ENCODE measurements at regions not wholly inside any gene's neighbourhood (a gene's known extent, or its start where the extent isn't known, plus 50 kb on each side); places are given as distances from the start of the nearest gene placed in this dataset.

- Histone ChIP-seq H3K27me3 (ENCODE audit: control insufficient read depth, insufficient read depth, low read length) (no peaks in the 10 kb centered on the region), H3K36me3 (ENCODE audit: control insufficient read depth, insufficient read depth, low read length) (no peaks in the 10 kb centered on the region), H3K4me3 (ENCODE audit: low read depth in 2 of 2, low read length in 2 of 2) (no peak overlapping the region), H3K4me1 (ENCODE audit: control insufficient read depth, insufficient read depth, low read length) (no peaks in the 10 kb centered on the region), H3K27ac (ENCODE audit: low read length) (no peak overlapping the region), H3K9me3 (ENCODE audit: control insufficient read depth, insufficient read depth, low read depth, low read length) (no peaks in the 10 kb centered on the region)
- in situ Hi-C loops (cut with HindIII; ENCODE audit: low pct_unique_long_range_greater_than_20kb, low sequenced_read_pairs), result no loop called here
- TF ChIP-seq POLR2AphosphoS5 (IDR thresholded peaks at IDR 0.05; ENCODE audit: low read depth, low read length) (no peak), SIN3A (IDR thresholded peaks at IDR 0.05; ENCODE audit: borderline replicate concordance, insufficient read depth, low read depth, low read length) (no peak), TCF7L2 (IDR thresholded peaks at IDR 0.05; ENCODE audit: low read depth, low read length) (no peak), REST (IDR thresholded peaks at IDR 0.05; ENCODE audit: insufficient read depth in 1 of 2, low read depth in 2 of 2, low read length in 1 of 2) (no peak), CTCF (IDR thresholded peaks at IDR 0.05) (no peak)
- ChIA-PET CTCF (no interaction called here), POLR2A (no interaction called here)
- ATAC-seq, result no peak
- intact Hi-C loops (cut with micrococcal nuclease; ENCODE audit: unreplicated experiment), result no loop called here
- no peak for DNase-seq (ENCODE audit: low read depth, low spot score)
- no TSS peak for BruUV-seq (replicated peaks)
Observed at GRCh38 chr21:19461481-19462205, 1058.1 kb upstream of the TMPRSS15 start.

- ATAC-seq (no peak), DNase-seq (ENCODE audit: low read depth, low spot score) (no peak)
- TF ChIP-seq POLR2AphosphoS5 (IDR thresholded peaks at IDR 0.05; ENCODE audit: low read depth, low read length), result no peak
- TF ChIP-seq TCF7L2 (IDR thresholded peaks at IDR 0.05; ENCODE audit: low read depth, low read length), result no peak
- TF ChIP-seq REST (IDR thresholded peaks at IDR 0.05; ENCODE audit: insufficient read depth in 1 of 2, low read depth in 2 of 2, low read length in 1 of 2), result no peak
- no peak for TF ChIP-seq SIN3A (IDR thresholded peaks at IDR 0.05; ENCODE audit: borderline replicate concordance, insufficient read depth, low read depth, low read length)
- no peaks in the 10 kb centered on the region for H3K36me3 ChIP-seq (ENCODE audit: control insufficient read depth, insufficient read depth, low read length)
- in situ Hi-C loops (cut with HindIII; ENCODE audit: low pct_unique_long_range_greater_than_20kb, low sequenced_read_pairs) (no loop called here), intact Hi-C loops (cut with micrococcal nuclease; ENCODE audit: unreplicated experiment) (no loop called here)
- CTCF ChIA-PET, result no interaction called here
- H3K4me1 ChIP-seq (ENCODE audit: control insufficient read depth, insufficient read depth, low read length), result no peaks in the 10 kb centered on the region
- no peak overlapping the region for H3K27ac ChIP-seq (ENCODE audit: low read length)
- no peak overlapping the region for H3K4me3 ChIP-seq (ENCODE audit: low read depth in 2 of 2, low read length in 2 of 2)
- H3K9me3 ChIP-seq (ENCODE audit: control insufficient read depth, insufficient read depth, low read depth, low read length), result no peaks in the 10 kb centered on the region
- H3K27me3 ChIP-seq (ENCODE audit: control insufficient read depth, insufficient read depth, low read length), result no peaks in the 10 kb centered on the region
- no TSS peak for BruUV-seq (replicated peaks)
- POLR2A ChIA-PET, result no interaction called here
Observed at GRCh38 chr21:19463966-19464365, 1060.4 kb upstream of the TMPRSS15 start.
